Breast epithelium (tissue), 4 donors: ENCODE measurements at regions not wholly inside any gene's neighbourhood (a gene's known extent, or its start where the extent isn't known, plus 50 kb on each side); places are given as distances from the start of the nearest gene placed in this dataset.

ENCODE experiments used
- DNase-seq, 2 donors: peaks; one replicate each; pipeline ENCODE4 v3.0.0-alpha.2; 2019; ENCODE audit warnings: low spot score in 2 of 2
- H3K27ac ChIP-seq, 2 donors: fragments of 200-600 bp; sonication (generic) in 1 of 2; one replicate each; pipeline ENCODE4 v1.5.1; 2016 to 2019; ENCODE audit warnings: mild to moderate bottlenecking in 1 of 2
- H3K27me3 ChIP-seq, 2 donors: fragments of 200-600 bp; sonication (generic) in 1 of 2; one replicate each; pipeline versions ENCODE4 v1.5.1 to v1.6.0; 2017 to 2019; ENCODE audit warnings: control low read depth in 1 of 2, mild to moderate bottlenecking in 1 of 2
- H3K36me3 ChIP-seq: fragments of 200-600 bp; one replicate; pipeline ENCODE4 v1.5.1; 2019
- H3K4me1 ChIP-seq, 2 donors: fragments of 200-600 bp; sonication (generic); one replicate each; pipeline ENCODE4 v1.5.1; 2016 to 2019; ENCODE audit warnings: control low read depth in 1 of 2
- H3K4me3 ChIP-seq, 3 donors: fragments of 200-600 bp; sonication (generic); 1 replicate in 2 of 3; 2 replicates in 1 of 3; pipeline ENCODE4 v1.5.1; 2016 to 2019; ENCODE audit warnings: mild to moderate bottlenecking in 3 of 3, moderate library complexity in 2 of 3
- H3K9me3 ChIP-seq, 2 donors: fragments of 200-600 bp; sonication (generic) in 1 of 2; one replicate each; pipeline ENCODE4 v1.5.1; 2016 to 2019; ENCODE audit warnings: control low read depth in 1 of 2
- POLR2A ChIP-seq: fragments of 450-650 bp; IDR thresholded peaks from one replicate; pipeline ENCODE4 v1.6.1; 2016; ENCODE audit warnings: antibody characterized with exemption, mild to moderate bottlenecking, moderate library complexity
- POLR2AphosphoS5 ChIP-seq, 3 donors: sonication (generic); formaldehyde crosslinking; IDR thresholded peaks; one replicate each; pipeline ENCODE4 v1.6.1; 2017; ENCODE audit warnings: antibody characterized with exemption in 3 of 3
- intact Hi-C: fragments of 100-400 bp; cut with DNase I; formaldehyde crosslinking; loops from one replicate; pipeline ENCODE4 v1.15.1; 2023; ENCODE audit warnings: low total_unique reads
- TF ChIP-seq, protein P1 (sequence below), 3 donors: fragments of 450-650 bp; IDR thresholded peaks; one replicate each; pipeline ENCODE4 v1.5.1; 2016 to 2017; ENCODE audit warnings: antibody characterized with exemption in 3 of 3, mild to moderate bottlenecking in 3 of 3, moderate library complexity in 3 of 3

- H3K36me3 ChIP-seq: no peaks in the 10 kb centered on the region
- DNase-seq: no peak
- intact Hi-C loops: no loop called here
- no peaks in the 10 kb centered on the region for H3K4me1 ChIP-seq
- TF ChIP-seq, protein P1, sequence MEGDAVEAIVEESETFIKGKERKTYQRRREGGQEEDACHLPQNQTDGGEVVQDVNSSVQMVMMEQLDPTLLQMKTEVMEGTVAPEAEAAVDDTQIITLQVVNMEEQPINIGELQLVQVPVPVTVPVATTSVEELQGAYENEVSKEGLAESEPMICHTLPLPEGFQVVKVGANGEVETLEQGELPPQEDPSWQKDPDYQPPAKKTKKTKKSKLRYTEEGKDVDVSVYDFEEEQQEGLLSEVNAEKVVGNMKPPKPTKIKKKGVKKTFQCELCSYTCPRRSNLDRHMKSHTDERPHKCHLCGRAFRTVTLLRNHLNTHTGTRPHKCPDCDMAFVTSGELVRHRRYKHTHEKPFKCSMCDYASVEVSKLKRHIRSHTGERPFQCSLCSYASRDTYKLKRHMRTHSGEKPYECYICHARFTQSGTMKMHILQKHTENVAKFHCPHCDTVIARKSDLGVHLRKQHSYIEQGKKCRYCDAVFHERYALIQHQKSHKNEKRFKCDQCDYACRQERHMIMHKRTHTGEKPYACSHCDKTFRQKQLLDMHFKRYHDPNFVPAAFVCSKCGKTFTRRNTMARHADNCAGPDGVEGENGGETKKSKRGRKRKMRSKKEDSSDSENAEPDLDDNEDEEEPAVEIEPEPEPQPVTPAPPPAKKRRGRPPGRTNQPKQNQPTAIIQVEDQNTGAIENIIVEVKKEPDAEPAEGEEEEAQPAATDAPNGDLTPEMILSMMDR (IDR thresholded peaks at IDR 0.05): no peak
- TF ChIP-seq POLR2A (no peak), POLR2AphosphoS5 (IDR thresholded peaks at IDR 0.05) (no peak)
- no peak overlapping the region for H3K4me3 ChIP-seq
- no peaks in the 10 kb centered on the region for H3K9me3 ChIP-seq
- H3K27me3 ChIP-seq: no peaks in the 10 kb centered on the region
- H3K27ac ChIP-seq: no peak overlapping the region
These were observed 140.8 kb upstream of the ZNF644 start for GRCh38 chr1:91162613-91163012.

GRCh38 chr1:91161749-91162148, 139.9 kb upstream of the ZNF644 start:
- Histone ChIP-seq H3K27me3 (no peaks in the 10 kb centered on the region), H3K4me1 (no peaks in the 10 kb centered on the region), H3K36me3 (no peaks in the 10 kb centered on the region), H3K4me3 (no peak overlapping the region), H3K27ac (no peak overlapping the region), H3K9me3 (no peaks in the 10 kb centered on the region)
- no peak for DNase-seq
- TF ChIP-seq POLR2AphosphoS5 (IDR thresholded peaks at IDR 0.05) (no peak), POLR2A (no peak)
- TF ChIP-seq, protein P1 (IDR thresholded peaks at IDR 0.05): no peak
- intact Hi-C loops: no loop called here

GRCh38 chr1:91161166-91161565, 139.3 kb upstream of the ZNF644 start:
- DNase-seq: no peak
- no peaks in the 10 kb centered on the region for H3K4me1 ChIP-seq
- intact Hi-C loops: no loop called here
- no peaks in the 10 kb centered on the region for H3K9me3 ChIP-seq
- H3K4me3 ChIP-seq: no peak overlapping the region
- no peaks in the 10 kb centered on the region for H3K27me3 ChIP-seq
- no peaks in the 10 kb centered on the region for H3K36me3 ChIP-seq
- TF ChIP-seq POLR2AphosphoS5 (IDR thresholded peaks at IDR 0.05): no peak
- TF ChIP-seq POLR2A: no peak
- no peak overlapping the region for H3K27ac ChIP-seq

DNA sequence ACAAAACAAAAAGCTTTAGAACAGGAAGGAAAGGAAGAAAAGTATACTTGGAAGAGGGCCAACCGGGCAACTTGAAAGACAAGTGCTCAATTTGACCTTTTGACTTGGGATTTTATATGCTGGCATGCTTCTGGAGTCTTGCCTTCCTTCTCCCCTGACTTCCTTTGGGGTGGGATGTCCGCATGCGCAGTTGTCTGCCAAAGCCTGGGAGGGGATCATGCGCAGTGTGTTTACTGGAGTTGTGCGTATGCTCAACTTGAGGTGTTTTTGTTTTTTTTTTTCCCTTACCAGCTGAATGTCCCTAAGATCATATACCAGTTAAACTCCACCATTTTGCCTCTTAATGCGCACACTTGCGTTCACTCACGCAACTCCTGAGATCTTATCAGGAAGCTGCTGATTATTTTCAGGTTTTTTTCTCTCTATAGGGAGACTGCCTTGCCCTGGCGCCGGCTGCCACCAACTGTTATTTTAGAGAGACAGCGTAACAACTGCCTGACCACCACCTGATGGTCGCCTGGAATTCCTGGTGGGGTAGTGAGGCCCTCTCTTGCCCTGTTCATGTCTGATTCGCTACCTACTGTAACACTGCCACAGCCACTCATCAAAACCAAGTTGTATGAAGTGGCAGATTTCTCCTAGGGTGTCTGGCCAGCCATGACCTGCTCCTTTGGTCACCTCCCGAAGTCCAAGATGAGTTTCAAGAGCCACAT, 138.7 kb upstream of the ZNF644 start:
- Histone ChIP-seq H3K27ac (no peak overlapping the region), H3K4me1 (no peaks in the 10 kb centered on the region), H3K9me3 (no peaks in the 10 kb centered on the region), H3K36me3 (no peaks in the 10 kb centered on the region), H3K27me3 (no peaks in the 10 kb centered on the region), H3K4me3 (no peak overlapping the region)
- intact Hi-C loops: no loop called here
- no peak for DNase-seq
- TF ChIP-seq, protein P1 (IDR thresholded peaks at IDR 0.05): no peak
- TF ChIP-seq POLR2AphosphoS5 (IDR thresholded peaks at IDR 0.05) (no peak), POLR2A (no peak)

DNA sequence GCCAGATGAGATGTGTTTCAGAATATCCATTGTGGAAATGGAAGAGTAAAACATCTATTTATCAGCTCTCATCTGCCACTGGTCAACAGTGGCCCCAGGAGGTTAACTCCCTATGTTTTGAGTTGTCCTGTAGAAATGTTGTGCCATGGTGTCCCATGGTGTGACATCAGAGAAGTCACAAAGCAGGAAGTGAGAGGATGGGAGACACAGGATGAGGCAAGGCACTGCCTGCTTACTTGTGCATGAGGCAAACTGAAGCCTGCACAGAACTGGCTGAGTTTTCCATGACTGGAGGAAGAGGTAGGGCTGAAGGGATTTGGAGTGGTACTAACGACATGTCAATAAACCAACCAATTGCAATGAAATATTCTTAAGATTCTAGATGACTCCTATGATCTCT, 131.5 kb upstream of the ZNF644 start:
- no peak overlapping the region for H3K27ac ChIP-seq
- H3K4me3 ChIP-seq: no peak overlapping the region
- H3K27me3 ChIP-seq: no peaks in the 10 kb centered on the region
- TF ChIP-seq POLR2A (no peak), POLR2AphosphoS5 (IDR thresholded peaks at IDR 0.05) (no peak)
- TF ChIP-seq, protein P1 (IDR thresholded peaks at IDR 0.05): no peak
- no peaks in the 10 kb centered on the region for H3K4me1 ChIP-seq
- DNase-seq: no peak
- H3K36me3 ChIP-seq: no peaks in the 10 kb centered on the region
- intact Hi-C loops: no loop called here
- no peaks in the 10 kb centered on the region for H3K9me3 ChIP-seq
